K562 (cell line): ENCODE measurements at regions not wholly inside any gene's neighbourhood (a gene's known extent, or its start where the extent isn't known, plus 50 kb on each side); places are given as distances from the start of the nearest gene placed in this dataset.

Source experiments
- CTCF ChIP-seq, 3 experiments: IDR thresholded peaks in 2 of 3; conservative IDR thresholded peaks in 1 of 3; 2 replicates each; pipeline ENCODE4 v1.5.1; 2011 to 2012; ENCODE audit warnings: low read length in 3 of 3, mild to moderate bottlenecking in 3 of 3, control low read depth in 2 of 3, improper control_type of control experiment in 1 of 3, inconsistent platforms in 1 of 3, low read depth in 1 of 3, mixed read lengths in 1 of 3, moderate library complexity in 1 of 3; ENCODE audit not compliant: insufficient read depth in 2 of 3
- KDM1A ChIP-seq, 2 experiments: fragments of 450-650 bp; IDR thresholded peaks; 2 replicates each; pipeline ENCODE4 v1.6.1; 2016; ENCODE audit warnings: mild to moderate bottlenecking in 2 of 2
- NFIC ChIP-seq: fragments of 450-650 bp; IDR thresholded peaks from 2 replicates; pipeline ENCODE4 v1.6.1; 2017; ENCODE audit warnings: mild to moderate bottlenecking, inconsistent platforms
- NFYB ChIP-seq: IDR thresholded peaks from 2 replicates; pipeline ENCODE4 v1.6.1; 2011; ENCODE audit warnings: mild to moderate bottlenecking, moderate library complexity; ENCODE audit not compliant: insufficient read length; ENCODE audit errors: extremely low read depth
- PATZ1 ChIP-seq: fragments of 250-450 bp; sonication (Bioruptor Pico); IDR thresholded peaks from 2 replicates; pipeline ENCODE4 v1.5.0; 2020; ENCODE audit warnings: mild to moderate bottlenecking, borderline replicate concordance
- RAD21 ChIP-seq, 2 experiments: fragments of 250-450 bp in 1 of 2; fragments of 450-650 bp in 1 of 2; sonication (Bioruptor Pico) in 1 of 2; formaldehyde crosslinking in 1 of 2; IDR thresholded peaks in 1 of 2; conservative IDR thresholded peaks in 1 of 2; 2 replicates each; pipeline versions ENCODE4 v1.4.0 to v1.8.0; 2020 to 2022; ENCODE audit warnings: mild to moderate bottlenecking in 2 of 2, moderate library complexity in 1 of 2
- RBFOX2 ChIP-seq: fragments of 200-400 bp; formaldehyde crosslinking; IDR thresholded peaks from 2 replicates; pipeline ENCODE4 v1.6.1; 2017; ENCODE audit warnings: low read depth, mild to moderate bottlenecking, low read length, moderate library complexity
- RERE ChIP-seq: sonication (generic); formaldehyde crosslinking; IDR thresholded peaks from 2 replicates; pipeline ENCODE4 v1.8.0; 2023; ENCODE audit warnings: missing genetic modification reagents, mild to moderate bottlenecking, borderline replicate concordance
- TEAD2 ChIP-seq: fragments of 450-650 bp; IDR thresholded peaks from 2 replicates; pipeline ENCODE4 v1.6.1; 2016; ENCODE audit warnings: missing genetic modification characterization, control low read depth, missing compliant biosample characterization
- YY1 ChIP-seq, 3 experiments: IDR thresholded peaks; 2 replicates each; pipeline ENCODE4 v1.6.1; 2011; ENCODE audit warnings: low read length in 2 of 3, mild to moderate bottlenecking in 2 of 3, moderate library complexity in 2 of 3, borderline replicate concordance in 1 of 3, control low read depth in 1 of 3, low read depth in 1 of 3; ENCODE audit not compliant: insufficient read depth in 3 of 3, insufficient replicate concordance in 2 of 3, control insufficient read depth in 1 of 3, insufficient read length in 1 of 3; ENCODE audit errors: extremely low read depth in 1 of 3
- ZFP1 ChIP-seq: fragments of 450-650 bp; formaldehyde crosslinking; IDR thresholded peaks from 2 replicates; pipeline ENCODE4 v1.4.0; 2020; ENCODE audit warnings: mild to moderate bottlenecking, mixed read lengths
- ZNF668 ChIP-seq: fragments of 250-450 bp; sonication (Bioruptor Pico); IDR thresholded peaks from 2 replicates; pipeline ENCODE4 v1.8.0; 2022; ENCODE audit warnings: mild to moderate bottlenecking, inconsistent platforms

GRCh38 chr20:39195582-39196021 lies 233.5 kb downstream of the DHX35 start:
- TF ChIP-seq TEAD2 (tag) (no peak), YY1 (IDR thresholded peaks at IDR 0.05; ENCODE audit: borderline replicate concordance in 1 of 3, control insufficient read depth in 1 of 3, extremely low read depth in 1 of 3, insufficient read depth in 3 of 3, insufficient read length in 1 of 3, insufficient replicate concordance in 2 of 3, low read depth in 1 of 3, low read length in 2 of 3) (no peak), ZNF668 (CRISPR knock-in tag) (no peak), RAD21 (CRISPR knock-in tag; conservative IDR thresholded peaks at IDR 0.05 in 1 of 2, IDR thresholded peaks at IDR 0.05 in 1 of 2) (no peak), NFIC (no peak), CTCF (IDR thresholded peaks at IDR 0.05 in 2 of 3, conservative IDR thresholded peaks at IDR 0.05 in 1 of 3; ENCODE audit: insufficient read depth in 2 of 3, low read depth in 1 of 3, low read length in 3 of 3) (no peak), RERE (no peak), NFYB (no peak), ZFP1 (CRISPR knock-in tag) (no peak), RBFOX2 (no peak), KDM1A (IDR thresholded peaks at IDR 0.05) (no peak), PATZ1 (no peak)
